ENCODE measurements at regions not wholly inside any gene's neighbourhood (a gene's known extent, or its start where the extent isn't known, plus 50 kb on each side); places are given as distances from the start of the nearest gene placed in this dataset.
A peak's percentile ranks its signal among the peaks of the same experiment; 100 is the strongest.

DNA sequence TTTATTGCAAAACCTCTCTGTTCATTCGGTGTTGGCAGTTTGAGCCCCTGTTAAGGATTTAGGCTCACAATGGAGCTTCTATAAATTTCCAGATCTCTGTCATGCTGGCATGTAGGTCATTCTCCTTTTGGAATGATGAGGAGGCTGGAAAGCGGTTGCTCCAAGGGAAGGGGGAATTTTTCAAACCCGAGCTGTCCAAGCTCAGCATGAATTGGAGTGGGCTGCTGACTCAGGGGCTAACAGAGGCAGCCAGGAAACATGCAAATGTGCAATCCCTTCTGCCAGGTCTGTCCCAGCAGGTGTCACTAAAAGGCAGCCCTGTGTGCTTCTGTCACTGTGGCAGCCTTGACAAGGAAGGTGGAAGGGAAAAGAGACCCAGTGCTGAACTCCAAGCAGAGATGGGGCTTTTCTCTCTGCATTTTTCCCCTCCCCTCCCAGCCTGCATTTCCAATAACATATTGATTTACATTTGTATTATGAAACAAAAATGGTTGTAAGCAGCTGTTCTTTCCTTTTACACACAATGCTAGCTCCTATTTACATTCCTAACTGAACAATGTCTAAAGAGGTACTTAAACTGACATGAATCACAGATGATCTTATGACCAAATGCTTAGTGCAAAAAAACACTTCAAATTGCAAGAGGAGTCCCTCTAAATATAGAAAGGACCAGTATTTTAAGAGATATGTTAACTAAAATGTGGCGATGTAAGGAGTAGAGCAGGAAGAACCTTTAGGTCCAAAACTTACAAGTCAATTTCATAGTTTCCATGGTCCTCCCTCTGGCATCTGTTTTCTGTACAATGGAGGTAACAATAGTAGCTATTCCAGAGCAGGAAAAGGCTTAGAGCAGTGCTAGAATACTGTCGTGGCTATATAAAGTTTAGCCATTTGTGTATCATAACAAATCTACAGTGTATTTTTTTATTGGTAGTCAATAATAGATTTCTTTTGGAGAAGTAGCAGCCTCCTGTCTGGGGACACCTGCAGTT lies 84.5 kb upstream of the ATP10A start:
- no peaks in the 10 kb centered on the region for H3K9me3 ChIP-seq (ENCODE audit: control insufficient read depth, low read depth, low read length)
- no peaks in the 10 kb centered on the region for H3K36me3 ChIP-seq (ENCODE audit: control insufficient read depth, low read depth, low read length)
- no peak overlapping the region for H3K4me3 ChIP-seq (ENCODE audit: low read length)
- H3K9ac ChIP-seq (ENCODE audit: low read length) = no peak overlapping the region
- H3K4me1 ChIP-seq (ENCODE audit: control insufficient read depth, low read depth, low read length) = peaks cover 5% of the 10 kb centered on the region
- H3K27ac ChIP-seq (ENCODE audit: low read length) = no peak overlapping the region
- H3K27me3 ChIP-seq (ENCODE audit: control insufficient read depth, insufficient read depth, low read length) = no peaks in the 10 kb centered on the region

DNA sequence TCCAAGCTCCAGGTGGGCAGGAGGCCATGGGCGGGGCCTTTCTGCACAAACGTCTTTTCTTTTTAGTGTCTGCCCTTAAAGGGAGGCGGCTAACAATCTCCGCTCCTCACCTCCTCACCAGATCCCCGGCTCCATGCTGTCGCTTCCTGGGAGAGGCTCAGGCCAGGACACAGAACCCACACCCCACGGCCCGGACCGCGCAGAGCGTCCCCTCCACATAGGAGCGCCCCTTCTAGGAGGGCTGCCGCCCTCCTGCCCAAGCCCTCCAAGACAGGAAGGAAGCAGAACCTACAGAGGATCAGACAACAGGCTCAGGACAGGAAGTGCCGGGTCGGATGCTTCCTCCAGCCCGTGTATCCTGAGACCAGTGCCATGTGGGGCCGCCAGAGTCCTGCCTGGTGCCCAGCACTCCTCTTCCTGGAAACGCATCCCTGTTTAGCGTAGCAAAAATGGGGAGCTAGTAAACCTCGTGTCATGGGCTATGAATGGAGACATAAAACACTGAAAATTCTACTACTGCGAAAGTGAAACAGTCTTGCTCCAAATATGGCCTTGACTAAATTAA lies 83.2 kb upstream of the ATP10A start:
- Histone ChIP-seq H3K36me3 (ENCODE audit: control insufficient read depth, low read depth, low read length) (no peaks in the 10 kb centered on the region), H3K27me3 (ENCODE audit: control insufficient read depth, insufficient read depth, low read length) (no peaks in the 10 kb centered on the region), H3K27ac (ENCODE audit: low read length) (no peak overlapping the region), H3K4me3 (ENCODE audit: low read length) (no peak overlapping the region), H3K9ac (ENCODE audit: low read length) (no peak overlapping the region), H3K9me3 (ENCODE audit: control insufficient read depth, low read depth, low read length) (no peaks in the 10 kb centered on the region), H3K4me1 (ENCODE audit: control insufficient read depth, low read depth, low read length) (peaks cover 5% of the 10 kb centered on the region)

GRCh38 chr15:25944386-25944785 lies 81.3 kb upstream of the ATP10A start:
- Histone ChIP-seq H3K27ac (ENCODE audit: low read length) (no peak overlapping the region), H3K9me3 (ENCODE audit: control insufficient read depth, low read depth, low read length) (no peaks in the 10 kb centered on the region), H3K27me3 (ENCODE audit: control insufficient read depth, insufficient read depth, low read length) (no peaks in the 10 kb centered on the region), H3K4me1 (ENCODE audit: control insufficient read depth, low read depth, low read length) (peaks cover 5% of the 10 kb centered on the region), H3K9ac (ENCODE audit: low read length) (no peak overlapping the region), H3K4me3 (ENCODE audit: low read length) (no peak overlapping the region), H3K36me3 (ENCODE audit: control insufficient read depth, low read depth, low read length) (no peaks in the 10 kb centered on the region)

GRCh38 chr15:25943831-25944230 lies 80.7 kb upstream of the ATP10A start:
- Histone ChIP-seq H3K4me3 (ENCODE audit: low read length) (no peak overlapping the region), H3K9ac (ENCODE audit: low read length) (no peak overlapping the region), H3K4me1 (ENCODE audit: control insufficient read depth, low read depth, low read length) (peaks cover 5% of the 10 kb centered on the region), H3K27ac (ENCODE audit: low read length) (no peak overlapping the region), H3K36me3 (ENCODE audit: control insufficient read depth, low read depth, low read length) (no peaks in the 10 kb centered on the region), H3K9me3 (ENCODE audit: control insufficient read depth, low read depth, low read length) (no peaks in the 10 kb centered on the region), H3K27me3 (ENCODE audit: control insufficient read depth, insufficient read depth, low read length) (no peaks in the 10 kb centered on the region)

DNA sequence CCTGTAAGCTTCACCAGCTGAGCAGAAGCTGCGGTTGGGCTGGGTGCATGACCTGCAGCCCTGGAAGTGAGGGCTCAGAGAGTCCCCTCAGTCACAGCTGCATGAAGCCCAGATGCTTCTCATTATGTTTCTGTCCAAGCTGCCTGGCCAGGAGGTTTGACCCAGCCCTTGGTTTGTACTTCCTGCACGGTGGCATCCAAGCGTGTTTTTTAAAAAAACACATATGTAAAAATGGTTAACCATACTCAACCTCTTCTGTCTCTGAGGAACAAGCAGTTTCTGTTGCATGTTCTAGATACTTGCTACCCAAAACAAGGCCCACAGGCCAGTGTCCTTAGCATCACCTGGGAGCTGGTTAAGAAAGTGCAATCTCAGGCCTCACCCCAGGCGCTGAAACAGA lies 76.0 kb upstream of the ATP10A start:
- Histone ChIP-seq H3K9me3 (ENCODE audit: control insufficient read depth, low read depth, low read length) (no peaks in the 10 kb centered on the region), H3K4me3 (ENCODE audit: low read length) (no peak overlapping the region), H3K36me3 (ENCODE audit: control insufficient read depth, low read depth, low read length) (no peaks in the 10 kb centered on the region), H3K4me1 (ENCODE audit: control insufficient read depth, low read depth, low read length) (no peaks in the 10 kb centered on the region), H3K27me3 (ENCODE audit: control insufficient read depth, insufficient read depth, low read length) (no peaks in the 10 kb centered on the region), H3K9ac (ENCODE audit: low read length) (no peak overlapping the region), H3K27ac (ENCODE audit: low read length) (no peak overlapping the region)

GRCh38 chr15:25937796-25938195 lies 74.7 kb upstream of the ATP10A start:
- peaks cover 10% of the 10 kb centered on the region for H3K27me3 ChIP-seq (ENCODE audit: control insufficient read depth, insufficient read depth, low read length)
- H3K9me3 ChIP-seq (ENCODE audit: control insufficient read depth, low read depth, low read length) = no peaks in the 10 kb centered on the region
- no peaks in the 10 kb centered on the region for H3K36me3 ChIP-seq (ENCODE audit: control insufficient read depth, low read depth, low read length)
- no peak overlapping the region for H3K27ac ChIP-seq (ENCODE audit: low read length)
- no peak overlapping the region for H3K4me3 ChIP-seq (ENCODE audit: low read length)
- H3K4me1 ChIP-seq (ENCODE audit: control insufficient read depth, low read depth, low read length) = peaks cover 10% of the 10 kb centered on the region
- no peak overlapping the region for H3K9ac ChIP-seq (ENCODE audit: low read length)

DNA sequence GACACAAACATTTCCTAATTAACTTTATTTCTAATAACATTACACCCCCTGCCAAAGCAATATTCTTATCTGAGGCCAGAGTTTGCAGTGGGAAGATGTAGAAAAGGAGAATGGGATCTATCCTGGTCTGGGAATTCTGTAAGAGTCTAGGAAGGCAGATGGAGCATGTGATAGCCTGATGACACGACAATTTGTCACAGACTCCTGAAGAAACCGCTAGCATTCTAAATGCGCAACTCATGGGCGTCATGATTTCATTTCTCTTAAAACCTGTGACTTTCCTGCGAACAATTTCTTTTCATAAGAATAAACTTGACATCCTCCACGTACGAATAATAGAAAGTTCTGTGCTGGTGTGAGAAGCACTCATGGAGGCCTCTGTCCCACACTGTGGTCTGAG lies 72.9 kb upstream of the ATP10A start:
- Histone ChIP-seq H3K27me3 (ENCODE audit: control insufficient read depth, insufficient read depth, low read length) (peaks cover 11% of the 10 kb centered on the region), H3K36me3 (ENCODE audit: control insufficient read depth, low read depth, low read length) (no peaks in the 10 kb centered on the region), H3K4me1 (ENCODE audit: control insufficient read depth, low read depth, low read length) (peaks cover 11% of the 10 kb centered on the region), H3K9ac (ENCODE audit: low read length) (no peak overlapping the region), H3K27ac (ENCODE audit: low read length) (no peak overlapping the region), H3K4me3 (ENCODE audit: low read length) (no peak overlapping the region), H3K9me3 (ENCODE audit: control insufficient read depth, low read depth, low read length) (no peaks in the 10 kb centered on the region)

- Histone ChIP-seq H3K4me1 (ENCODE audit: control insufficient read depth, low read depth, low read length) (peaks cover 11% of the 10 kb centered on the region), H3K4me3 (ENCODE audit: low read length) (peak overlapping the region; percentile 58), H3K9ac (ENCODE audit: low read length) (peak overlapping the region; percentile 30)
These were observed 70.5 kb upstream of the ATP10A start for GRCh38 chr15:25933456-25934158.

DNA sequence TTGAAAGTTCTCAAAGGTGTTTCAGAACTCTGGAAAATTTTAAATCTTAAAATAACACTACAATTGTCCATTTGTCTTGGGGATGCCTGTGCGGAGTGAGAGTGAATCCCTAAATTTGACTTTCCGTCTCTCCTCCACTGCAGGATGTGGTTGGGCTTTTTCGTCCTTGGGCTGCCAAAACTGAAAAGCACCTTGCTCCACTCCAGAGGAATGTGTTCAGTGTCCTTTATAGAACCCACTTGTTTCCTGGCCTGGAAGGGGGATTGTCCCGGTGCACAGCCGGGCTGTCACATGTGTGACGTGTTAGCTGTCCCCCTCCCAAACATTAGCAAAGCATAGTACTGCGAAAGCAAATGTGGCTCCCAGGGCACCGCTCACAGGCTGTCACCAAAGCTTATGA lies 69.6 kb upstream of the ATP10A start:
- H3K9ac ChIP-seq (ENCODE audit: low read length) = no peak overlapping the region
- H3K27me3 ChIP-seq (ENCODE audit: control insufficient read depth, insufficient read depth, low read length) = peaks cover 11% of the 10 kb centered on the region
- H3K27ac ChIP-seq (ENCODE audit: low read length) = no peak overlapping the region
- peaks cover 11% of the 10 kb centered on the region for H3K4me1 ChIP-seq (ENCODE audit: control insufficient read depth, low read depth, low read length)
- H3K4me3 ChIP-seq (ENCODE audit: low read length) = no peak overlapping the region
- no peaks in the 10 kb centered on the region for H3K36me3 ChIP-seq (ENCODE audit: control insufficient read depth, low read depth, low read length)
- H3K9me3 ChIP-seq (ENCODE audit: control insufficient read depth, low read depth, low read length) = no peaks in the 10 kb centered on the region

More at GRCh38 chr15:25933456-25934158, 70.5 kb upstream of the ATP10A start:
- Histone ChIP-seq H3K27ac (ENCODE audit: low read length) (no peak overlapping the region), H3K27me3 (ENCODE audit: control insufficient read depth, insufficient read depth, low read length) (peaks cover 11% of the 10 kb centered on the region), H3K9me3 (ENCODE audit: control insufficient read depth, low read depth, low read length) (no peaks in the 10 kb centered on the region), H3K36me3 (ENCODE audit: control insufficient read depth, low read depth, low read length) (no peaks in the 10 kb centered on the region)

- Histone ChIP-seq H3K4me1 (ENCODE audit: control insufficient read depth, low read depth, low read length) (peaks cover 11% of the 10 kb centered on the region), H3K9ac (ENCODE audit: low read length) (no peak overlapping the region), H3K27me3 (ENCODE audit: control insufficient read depth, insufficient read depth, low read length) (peaks cover 11% of the 10 kb centered on the region), H3K9me3 (ENCODE audit: control insufficient read depth, low read depth, low read length) (no peaks in the 10 kb centered on the region), H3K36me3 (ENCODE audit: control insufficient read depth, low read depth, low read length) (no peaks in the 10 kb centered on the region), H3K27ac (ENCODE audit: low read length) (no peak overlapping the region), H3K4me3 (ENCODE audit: low read length) (no peak overlapping the region)
These were observed 68.7 kb upstream of the ATP10A start for GRCh38 chr15:25931851-25932250.

- H3K27ac ChIP-seq (ENCODE audit: low read length) = no peak overlapping the region
- peaks cover 11% of the 10 kb centered on the region for H3K27me3 ChIP-seq (ENCODE audit: control insufficient read depth, insufficient read depth, low read length)
- H3K9ac ChIP-seq (ENCODE audit: low read length) = no peak overlapping the region
- H3K36me3 ChIP-seq (ENCODE audit: control insufficient read depth, low read depth, low read length) = no peaks in the 10 kb centered on the region
- H3K4me1 ChIP-seq (ENCODE audit: control insufficient read depth, low read depth, low read length) = peaks cover 11% of the 10 kb centered on the region
- H3K9me3 ChIP-seq (ENCODE audit: control insufficient read depth, low read depth, low read length) = no peaks in the 10 kb centered on the region
- no peak overlapping the region for H3K4me3 ChIP-seq (ENCODE audit: low read length)
These were observed 67.8 kb upstream of the ATP10A start for GRCh38 chr15:25930931-25931330.
